K562 (cell line): ENCODE measurements at regions not wholly inside any gene's neighbourhood (a gene's known extent, or its start where the extent isn't known, plus 50 kb on each side); places are given as distances from the start of the nearest gene placed in this dataset.

Experiments
- ATAC-seq: fragments of 200-7000 bp; cut with Tn5 transposase; 3 replicates; pipeline ENCODE4 v1.9.1; 2020; ENCODE audit warnings: moderate library complexity
- BruUV-seq: library from RNA; stranded (reverse); fragments of 400-500 nt; replicated peaks from 2 replicates; lab custom pipeline; 2021; lab: Mats Ljungman, UMichigan
- CTCF ChIA-PET: fragments of 300-600 bp; formaldehyde crosslinking; extraction: SDS; loops from one replicate; lab custom pipeline; 2021; ENCODE audit warnings: low intra/inter-chr PET ratio; lab: Yijun Ruan, JAX
- POLR2A ChIA-PET: fragments of 300-600, 350-650 bp; sonication (Branson Sonifier 250); formaldehyde crosslinking; extraction: SDS; loops from one replicate; lab custom pipeline; 2021; ENCODE audit warnings: antibody characterized with exemption, inconsistent platforms; lab: Yijun Ruan, JAX
- DNase-seq, 4 experiments: peaks; one replicate each; pipeline versions ENCODE4 v3.0.0 to v3.0.0-alpha.2; 2011 to 2018; ENCODE audit warnings: low spot score in 3 of 4, mixed read lengths in 3 of 4; ENCODE audit errors: extremely low read depth in 1 of 4
- FAIRE-seq: peaks from 2 replicates; lab custom pipeline; 2011; peaks lifted over from hg19 to GRCh38; lab: Jason Lieb, UNC
- H2AFZ ChIP-seq: 2 replicates; pipeline ENCODE4 v1.6.0; 2011; ENCODE audit warnings: low read depth, low read length, control low read depth, inconsistent platforms
- H3K27ac ChIP-seq: fragments of 200-600 bp; 3 replicates; pipeline ENCODE4 v1.8.0; 2011; ENCODE audit warnings: low read depth, mild to moderate bottlenecking, control low read depth, inconsistent platforms, low read length, moderate library complexity, mixed read lengths; ENCODE audit errors: extremely low read depth
- H3K27me3 ChIP-seq, 2 experiments: fragments of 300-600 bp in 1 of 2; 2 replicates in 1 of 2; 3 replicates in 1 of 2; pipeline versions ENCODE4 v1.6.0 to v1.8.0; 2011; ENCODE audit warnings: inconsistent platforms in 2 of 2, low read length in 2 of 2, mild to moderate bottlenecking in 1 of 2, mixed read lengths in 1 of 2, moderate library complexity in 1 of 2; ENCODE audit not compliant: control insufficient read depth in 2 of 2, insufficient read depth in 2 of 2
- H3K36me3 ChIP-seq: fragments of 300-600 bp; 3 replicates; pipeline ENCODE4 v1.8.0; 2011; ENCODE audit warnings: mild to moderate bottlenecking, low read length, inconsistent platforms; ENCODE audit not compliant: control insufficient read depth, insufficient read depth
- H3K4me1 ChIP-seq, 2 experiments: fragments of 200-600 bp in 1 of 2; replicated peaks in 1 of 2; 2 replicates in 1 of 2; 3 replicates in 1 of 2; pipeline versions ENCODE4 v1.5.1 to v1.8.0; 2011; ENCODE audit warnings: inconsistent platforms in 2 of 2, low read length in 2 of 2, mild to moderate bottlenecking in 1 of 2, mixed read lengths in 1 of 2, moderate library complexity in 1 of 2; ENCODE audit not compliant: control insufficient read depth in 2 of 2, insufficient read depth in 2 of 2
- H3K4me2 ChIP-seq: 2 replicates; pipeline ENCODE4 v1.6.1; 2011; ENCODE audit warnings: low read length, control low read depth, inconsistent platforms, mixed read lengths; ENCODE audit not compliant: insufficient read depth
- H3K4me3 ChIP-seq: fragments of 200-600 bp; sonication (generic), shearing (Covaris generic); 2 replicates; pipeline ENCODE4 v1.5.1; 2016; ENCODE audit warnings: control low read depth, inconsistent platforms
- H3K79me2 ChIP-seq: fragments of 200-600 bp; 3 replicates; pipeline ENCODE4 v1.8.0; 2011; ENCODE audit warnings: low read length, inconsistent platforms; ENCODE audit not compliant: control insufficient read depth, insufficient read depth
- H3K9ac ChIP-seq, 2 experiments: 2 replicates each; pipeline versions ENCODE4 v1.6.0 to v1.6.1; 2011; ENCODE audit warnings: low read depth in 2 of 2, low read length in 2 of 2, control low read depth in 1 of 2, inconsistent platforms in 1 of 2, mild to moderate bottlenecking in 1 of 2, mixed read lengths in 1 of 2; ENCODE audit not compliant: insufficient read depth in 1 of 2
- H3K9me1 ChIP-seq: one replicate; pipeline ENCODE4 v1.6.0; 2011; ENCODE audit warnings: inconsistent platforms, mild to moderate bottlenecking, low read length, moderate library complexity; ENCODE audit not compliant: control insufficient read depth, insufficient read depth
- H3K9me3 ChIP-seq: replicated peaks from 2 replicates; pipeline ENCODE4 v1.5.1; 2011; ENCODE audit warnings: low read depth, low read length, inconsistent platforms; ENCODE audit not compliant: control insufficient read depth, insufficient read depth
- H4K20me1 ChIP-seq: replicated peaks from 2 replicates; pipeline ENCODE4 v1.6.1; 2011; ENCODE audit warnings: low read length, inconsistent platforms, mixed read lengths; ENCODE audit not compliant: control insufficient read depth, insufficient read depth
- BRCA1 ChIP-seq, 2 experiments: fragments of 450-650 bp in 1 of 2; sonication (generic) in 1 of 2; formaldehyde crosslinking in 1 of 2; IDR thresholded peaks; 2 replicates each; pipeline versions ENCODE4 v1.5.0 to v1.6.1; 2017 to 2020; ENCODE audit warnings: mild to moderate bottlenecking in 1 of 2, missing genetic modification reagents in 1 of 2
- DMBX1 ChIP-seq: fragments of 250-450 bp; sonication (Bioruptor Pico); IDR thresholded peaks from 2 replicates; pipeline ENCODE4 v1.8.0; 2022; ENCODE audit warnings: inconsistent platforms, mild to moderate bottlenecking, moderate library complexity, borderline replicate concordance
- ELF4 ChIP-seq: fragments of 450-650 bp; formaldehyde crosslinking; IDR thresholded peaks from 2 replicates; pipeline ENCODE4 v1.4.0; 2022; ENCODE audit warnings: missing genetic modification characterization
- EWSR1 ChIP-seq: fragments of 450-650 bp; IDR thresholded peaks from 2 replicates; pipeline ENCODE4 v1.6.1; 2018; ENCODE audit warnings: borderline replicate concordance, mild to moderate bottlenecking, low read depth, moderate library complexity; ENCODE audit not compliant: partially characterized antibody
- KDM1A ChIP-seq, 2 experiments: fragments of 450-650 bp; IDR thresholded peaks; 2 replicates each; pipeline ENCODE4 v1.6.1; 2016; ENCODE audit warnings: mild to moderate bottlenecking in 2 of 2
- KLF16 ChIP-seq: IDR thresholded peaks from 2 replicates; pipeline ENCODE4 v1.6.1; 2016; ENCODE audit warnings: antibody characterized with exemption
- L3MBTL2 ChIP-seq: fragments of 450-650 bp; IDR thresholded peaks from 2 replicates; pipeline ENCODE4 v1.6.1; 2016; ENCODE audit warnings: mild to moderate bottlenecking, moderate library complexity
- NCOA1 ChIP-seq: fragments of 450-650 bp; IDR thresholded peaks from 2 replicates; pipeline ENCODE4 v1.6.1; 2016; ENCODE audit warnings: low read depth
- PTTG1 ChIP-seq: fragments of 450-650 bp; IDR thresholded peaks from 2 replicates; pipeline ENCODE4 v1.6.1; 2016; ENCODE audit warnings: low read depth, mild to moderate bottlenecking, missing genetic modification characterization, missing compliant biosample characterization
- RBM25 ChIP-seq: fragments of 200-400 bp; formaldehyde crosslinking; IDR thresholded peaks from 2 replicates; pipeline ENCODE4 v1.6.1; 2018; ENCODE audit warnings: low read length, low read depth, moderate library complexity; ENCODE audit not compliant: severe bottlenecking
- SRSF3 ChIP-seq: fragments of 200-400 bp; formaldehyde crosslinking; IDR thresholded peaks from 2 replicates; pipeline ENCODE4 v1.6.1; 2016; ENCODE audit warnings: mild to moderate bottlenecking, low read length, moderate library complexity; ENCODE audit not compliant: insufficient read depth
- TARDBP ChIP-seq: fragments of 450-650 bp; IDR thresholded peaks from 2 replicates; pipeline ENCODE4 v1.6.1; 2016
- TCF15 ChIP-seq: fragments of 250-450 bp; sonication (Bioruptor Pico); IDR thresholded peaks from 2 replicates; pipeline ENCODE4 v1.8.0; 2022; ENCODE audit warnings: moderate library complexity, mild to moderate bottlenecking, inconsistent platforms
- TFAP4 ChIP-seq: sonication (generic); formaldehyde crosslinking; IDR thresholded peaks from 2 replicates; pipeline ENCODE4 v1.8.0; 2022; ENCODE audit warnings: missing genetic modification reagents, mild to moderate bottlenecking, moderate library complexity, borderline replicate concordance
- TRIM28 ChIP-seq: fragments of 450-650 bp; IDR thresholded peaks from 2 replicates; pipeline ENCODE4 v1.6.1; 2017
- ZNF282 ChIP-seq: sonication (generic); formaldehyde crosslinking; IDR thresholded peaks from 2 replicates; pipeline ENCODE4 v1.8.1; 2023; ENCODE audit warnings: missing genetic modification reagents
- ZNF316 ChIP-seq: fragments of 450-650 bp; IDR thresholded peaks from 2 replicates; pipeline ENCODE4 v1.6.1; 2016
- WGBS: fragments of 100-300 bp; shearing (Covaris generic); methylation state at CpG from one replicate; pipeline ENCODE4 v1.1.6; 2016; ENCODE audit warnings: low coverage, mixed read lengths; ENCODE audit not compliant: insufficient coverage; ENCODE audit errors: missing lambda C conversion rate; 5-methylcytosine and 5-hydroxymethylcytosine counted together
- in situ Hi-C: fragments of 300-500 bp; cut with MboI; formaldehyde crosslinking; loops from 4 replicates; pipeline ENCODE4 v1.15.0; 2018; ENCODE audit warnings: inconsistent platforms, mixed read lengths
- intact Hi-C: fragments of 100-400 bp; cut with micrococcal nuclease; formaldehyde crosslinking; loops from 2 replicates; pipeline ENCODE4 v1.14.2; 2022

GRCh38 chr16:6446370-6446769 lies 886.3 kb upstream of the RBFOX1 start:
- in situ Hi-C loops, result no loop called here
- H2AFZ ChIP-seq, result no peak overlapping the region
- H3K27me3 ChIP-seq, result no peaks in the 10 kb centered on the region
- ChIA-PET POLR2A (no interaction called here), CTCF (no interaction called here)
- WGBS, result 0% methylated on average over 1 of the region's 1 CpG
- no peaks in the 10 kb centered on the region for H3K9me3 ChIP-seq
- no peaks in the 10 kb centered on the region for H3K36me3 ChIP-seq
- peak in 1 of 4 experiments; percentile 1 for DNase-seq
- no peak overlapping the region for H3K4me2 ChIP-seq
- no peaks in the 10 kb centered on the region for H4K20me1 ChIP-seq
- H3K4me3 ChIP-seq, result no peak overlapping the region
- no peak overlapping the region for H3K27ac ChIP-seq
- TF ChIP-seq L3MBTL2 (no peak), RBM25 (peak; percentile 14)
- FAIRE-seq, result no peak
- H3K9ac ChIP-seq, result no peak overlapping the region
- no peak for ATAC-seq
- no TSS peak for BruUV-seq
- no peaks in the 10 kb centered on the region for H3K79me2 ChIP-seq
- no peaks in the 10 kb centered on the region for H3K4me1 ChIP-seq
- no peaks in the 10 kb centered on the region for H3K9me1 ChIP-seq
- intact Hi-C loops, result no loop called here

- no peaks in the 10 kb centered on the region for H3K4me1 ChIP-seq
- CTCF ChIA-PET, result no interaction called here
- no peaks in the 10 kb centered on the region for H4K20me1 ChIP-seq
- H3K9ac ChIP-seq, result no peak overlapping the region
- H2AFZ ChIP-seq, result no peak overlapping the region
- no peaks in the 10 kb centered on the region for H3K9me1 ChIP-seq
- no peak overlapping the region for H3K4me2 ChIP-seq
- H3K36me3 ChIP-seq, result no peaks in the 10 kb centered on the region
- no peak for FAIRE-seq
- POLR2A ChIA-PET, result no interaction called here
- H3K9me3 ChIP-seq, result no peaks in the 10 kb centered on the region
- 3% methylated on average over 5 of the region's 6 CpGs for WGBS
- H3K79me2 ChIP-seq, result no peaks in the 10 kb centered on the region
- no peak overlapping the region for H3K4me3 ChIP-seq
- no peaks in the 10 kb centered on the region for H3K27me3 ChIP-seq
- in situ Hi-C loops (no loop called here), intact Hi-C loops (no loop called here)
- H3K27ac ChIP-seq, result no peak overlapping the region
- no peak for ATAC-seq
- BruUV-seq, result no TSS peak
- DNase-seq, result no peak
- TF ChIP-seq ZNF282 (CRISPR knock-in tag), result no peak
- no peak for TF ChIP-seq NCOA1
- no peak for TF ChIP-seq PTTG1 (tag)
- TF ChIP-seq TCF15 (CRISPR knock-in tag), result no peak
- TF ChIP-seq TARDBP, result no peak
- TF ChIP-seq KLF16, result no peak
- no peak for TF ChIP-seq TFAP4
- no peak for TF ChIP-seq ZNF316
- no peak for TF ChIP-seq KDM1A (IDR thresholded peaks at IDR 0.05)
- no peak for TF ChIP-seq SRSF3
- TF ChIP-seq TRIM28, result no peak
- no peak for TF ChIP-seq ELF4 (CRISPR knock-in tag)
- TF ChIP-seq DMBX1 (CRISPR knock-in tag), result no peak
- no peak for TF ChIP-seq EWSR1
- no peak for TF ChIP-seq BRCA1 (IDR thresholded peaks at IDR 0.05)
- no peak for TF ChIP-seq BRCA1 (CRISPR knock-in tag; IDR thresholded peaks at IDR 0.05)
Observed at GRCh38 chr16:6439129-6439528, 893.5 kb upstream of the RBFOX1 start.
